SJCRH30 (cell line): ENCODE measurements at regions not wholly inside any gene's neighbourhood (a gene's known extent, or its start where the extent isn't known, plus 50 kb on each side); places are given as distances from the start of the nearest gene placed in this dataset.
"Not testable (repeated sequence)": the region's sequence is repeated elsewhere in the genome, so short reads cannot be mapped to it uniquely, and the experiment has no call there.

Experiments
- DNase-seq, 2 experiments: peaks; one replicate each; pipeline ENCODE4 v3.0.0-alpha.2; 2015 to 2020
- H3K27ac ChIP-seq: fragments of 250-450 bp; sonication (Bioruptor Pico); 2 replicates; pipeline ENCODE4 v1.5.1; 2020; ENCODE audit warnings: mild to moderate bottlenecking, moderate library complexity
- H3K27me3 ChIP-seq: fragments of 250-450 bp; sonication (Bioruptor Pico); 2 replicates; pipeline ENCODE4 v1.5.1; 2020; ENCODE audit warnings: mild to moderate bottlenecking, moderate library complexity
- H3K36me3 ChIP-seq: fragments of 250-450 bp; sonication (Bioruptor Pico); 2 replicates; pipeline ENCODE4 v1.5.1; 2020; ENCODE audit warnings: mild to moderate bottlenecking, moderate library complexity
- H3K4me1 ChIP-seq: fragments of 250-450 bp; sonication (Bioruptor Pico); 2 replicates; pipeline ENCODE4 v1.5.1; 2020; ENCODE audit warnings: mild to moderate bottlenecking, moderate library complexity
- H3K4me3 ChIP-seq: fragments of 250-450 bp; sonication (Bioruptor Pico); 2 replicates; pipeline ENCODE4 v1.5.1; 2020; ENCODE audit warnings: mild to moderate bottlenecking, moderate library complexity
- H3K9me3 ChIP-seq: fragments of 250-450 bp; sonication (Bioruptor Pico); replicated peaks from 2 replicates; pipeline ENCODE4 v1.5.1; 2020; ENCODE audit warnings: mild to moderate bottlenecking, moderate library complexity

GRCh38 chr1:121097127-121097866 lies 86.8 kb downstream of the FAM72B start:
- H3K9me3 ChIP-seq, H3K27me3 ChIP-seq, H3K36me3 ChIP-seq, H3K4me1 ChIP-seq, H3K27ac ChIP-seq: not testable (repeated sequence)
- DNase-seq: peak; percentile 55 to 70
- peak overlapping the region; percentile 54 for H3K4me3 ChIP-seq

GRCh38 chr1:121097867-121098215 lies 86.3 kb downstream of the FAM72B start:
- DNase-seq: peak in 1 of 2 experiments; percentile 4
- not testable (repeated sequence) for H3K27ac ChIP-seq, H3K27me3 ChIP-seq, H3K9me3 ChIP-seq, H3K36me3 ChIP-seq, H3K4me1 ChIP-seq
- peak overlapping the region; percentile 54 for H3K4me3 ChIP-seq

DNA sequence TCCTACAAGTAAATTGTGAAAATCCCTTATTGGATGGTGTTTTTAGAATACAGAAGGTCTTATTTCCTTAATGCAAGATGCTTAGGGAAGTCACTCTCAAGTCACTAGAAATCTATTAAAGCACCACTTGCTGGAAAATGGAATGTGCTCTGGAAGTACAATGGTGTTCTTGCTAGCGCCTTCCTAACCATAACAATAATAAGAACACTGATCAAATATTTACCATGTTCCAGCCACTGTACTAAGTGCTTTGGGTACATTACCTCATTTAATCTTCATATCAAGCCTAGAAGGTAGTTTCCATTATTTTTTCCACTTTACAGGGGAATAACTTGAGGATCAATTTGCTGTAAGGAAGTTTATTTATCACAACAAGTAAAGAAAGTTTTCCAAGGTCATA lies 75.1 kb downstream of the FAM72B start:
- H3K9me3 ChIP-seq, H3K36me3 ChIP-seq, H3K27ac ChIP-seq, DNase-seq, H3K27me3 ChIP-seq, H3K4me3 ChIP-seq, H3K4me1 ChIP-seq: not testable (repeated sequence)

- not testable (repeated sequence) for DNase-seq
Observed at GRCh38 chr1:121116522-121117297, 67.4 kb downstream of the FAM72B start.

DNA sequence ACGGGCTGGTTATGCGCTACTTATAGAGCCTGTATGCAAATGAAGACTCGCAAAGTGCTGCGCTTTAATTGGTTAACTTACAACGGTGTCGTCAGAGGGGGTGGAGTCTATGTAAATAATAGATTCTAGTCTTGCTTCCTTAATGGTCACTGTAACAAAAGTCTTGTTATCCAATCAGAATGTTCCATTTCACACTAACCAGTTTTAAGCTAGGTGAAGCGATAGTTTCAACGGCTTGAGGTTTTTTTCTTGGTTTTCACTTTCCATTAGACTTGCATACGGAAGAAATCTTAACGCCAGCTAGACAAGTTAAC lies 66.9 kb downstream of the FAM72B start:
- not testable (repeated sequence) for H3K36me3 ChIP-seq, H3K27ac ChIP-seq, H3K4me1 ChIP-seq, H3K9me3 ChIP-seq, DNase-seq, H3K27me3 ChIP-seq, H3K4me3 ChIP-seq

More at GRCh38 chr1:121116522-121117297, 67.4 kb downstream of the FAM72B start:
- not testable (repeated sequence) for H3K27me3 ChIP-seq, H3K4me3 ChIP-seq, H3K27ac ChIP-seq, H3K4me1 ChIP-seq, H3K36me3 ChIP-seq, H3K9me3 ChIP-seq

GRCh38 chr1:121117622-121118479 lies 66.3 kb downstream of the FAM72B start:
- not testable (repeated sequence) for H3K27me3 ChIP-seq, H3K4me3 ChIP-seq, H3K9me3 ChIP-seq, H3K4me1 ChIP-seq, H3K27ac ChIP-seq, H3K36me3 ChIP-seq, DNase-seq
